ENCODE measurements at regions not wholly inside any gene's neighbourhood (a gene's known extent, or its start where the extent isn't known, plus 50 kb on each side); places are given as distances from the start of the nearest gene placed in this dataset.

- TF ChIP-seq HSF1 (IDR thresholded peaks at IDR 0.05; ENCODE audit: low read depth, low read length) (no peak), NFIC (IDR thresholded peaks at IDR 0.05; ENCODE audit: low read depth, low read length) (no peak), ATF3 (IDR thresholded peaks at IDR 0.05; ENCODE audit: borderline replicate concordance, extremely low read depth, low read depth, low read length) (no peak), EZH2 (IDR thresholded peaks at IDR 0.05; ENCODE audit: borderline replicate concordance, control insufficient read depth, low read depth, low read length) (no peak), ZBTB4 (CRISPR knock-in tag; IDR thresholded peaks at IDR 0.05) (no peak), IRF4 (IDR thresholded peaks at IDR 0.05; ENCODE audit: low read depth, low read length) (no peak), BHLHE40 (IDR thresholded peaks at IDR 0.05; ENCODE audit: borderline replicate concordance in 1 of 2, low read depth in 2 of 2, low read length in 1 of 2) (no peak), ZNF592 (IDR thresholded peaks at IDR 0.05) (no peak), CHD1 (IDR thresholded peaks at IDR 0.05; ENCODE audit: low read depth, low read length) (no peak), CUX1 (IDR thresholded peaks at IDR 0.05; ENCODE audit: insufficient replicate concordance, low read depth, low read length) (no peak), ZNF622 (IDR thresholded peaks at IDR 0.05) (no peak)
Measured at GRCh38 chr13:43979492-43979891, 99.8 kb downstream of the LACC1 start (continued).

Data from GM12878 (cell line).